ENCODE measurements at regions not wholly inside any gene's neighbourhood (a gene's known extent, or its start where the extent isn't known, plus 50 kb on each side); places are given as distances from the start of the nearest gene placed in this dataset.

DNA sequence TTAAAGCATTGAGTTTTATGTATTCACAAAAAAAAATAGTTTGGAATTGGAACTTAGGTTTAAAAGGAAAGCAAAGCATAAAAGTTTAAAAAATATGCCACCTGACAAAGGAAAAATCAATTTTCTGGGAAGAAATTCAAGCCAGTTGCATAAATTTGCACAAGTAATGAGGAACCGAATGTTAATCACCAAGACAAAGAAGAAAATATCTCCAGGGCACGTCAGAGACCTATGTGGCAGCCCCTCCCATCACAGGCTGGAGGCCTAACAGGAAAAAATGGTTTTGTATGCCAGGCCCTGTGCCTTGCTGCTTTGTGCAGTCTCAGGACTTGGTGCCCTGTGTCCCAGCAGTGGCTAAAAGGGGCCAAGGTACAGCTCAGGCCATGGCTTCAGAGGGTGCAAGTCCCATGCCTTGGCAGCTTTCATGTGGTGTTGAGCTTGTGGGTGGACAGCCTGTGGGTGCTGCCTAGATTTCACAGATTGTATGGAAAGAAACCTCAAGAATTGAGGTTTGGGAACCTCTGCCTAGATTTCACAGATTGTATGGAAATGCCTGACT, 767.2 kb upstream of the SLC10A2 start:
- Histone ChIP-seq H3K27me3 (ENCODE audit: control insufficient read depth, low read length) (no peaks in the 10 kb centered on the region), H3K4me2 (ENCODE audit: low read length) (no peak overlapping the region), H3K4me1 (ENCODE audit: control insufficient read depth, low read length) (no peaks in the 10 kb centered on the region), H3K9me3 (ENCODE audit: control insufficient read depth, insufficient read depth, low read length) (no peaks in the 10 kb centered on the region), H3K4me3 (ENCODE audit: low read length) (no peak overlapping the region), H3F3A (ENCODE audit: control insufficient read depth, insufficient read depth) (no peaks in the 10 kb centered on the region), H3K36me3 (ENCODE audit: control insufficient read depth, low read length) (no peaks in the 10 kb centered on the region), H3K27ac (ENCODE audit: low read depth, low read length) (no peak overlapping the region), H4K20me1 (ENCODE audit: control insufficient read depth, insufficient read depth, low read depth, low read length) (no peaks in the 10 kb centered on the region), H3K79me2 (ENCODE audit: control insufficient read depth, low read length) (no peaks in the 10 kb centered on the region), H3K9me2 (replicated peaks; ENCODE audit: control insufficient read depth, low read length) (no peaks in the 10 kb centered on the region)
- TF ChIP-seq, protein P1, sequence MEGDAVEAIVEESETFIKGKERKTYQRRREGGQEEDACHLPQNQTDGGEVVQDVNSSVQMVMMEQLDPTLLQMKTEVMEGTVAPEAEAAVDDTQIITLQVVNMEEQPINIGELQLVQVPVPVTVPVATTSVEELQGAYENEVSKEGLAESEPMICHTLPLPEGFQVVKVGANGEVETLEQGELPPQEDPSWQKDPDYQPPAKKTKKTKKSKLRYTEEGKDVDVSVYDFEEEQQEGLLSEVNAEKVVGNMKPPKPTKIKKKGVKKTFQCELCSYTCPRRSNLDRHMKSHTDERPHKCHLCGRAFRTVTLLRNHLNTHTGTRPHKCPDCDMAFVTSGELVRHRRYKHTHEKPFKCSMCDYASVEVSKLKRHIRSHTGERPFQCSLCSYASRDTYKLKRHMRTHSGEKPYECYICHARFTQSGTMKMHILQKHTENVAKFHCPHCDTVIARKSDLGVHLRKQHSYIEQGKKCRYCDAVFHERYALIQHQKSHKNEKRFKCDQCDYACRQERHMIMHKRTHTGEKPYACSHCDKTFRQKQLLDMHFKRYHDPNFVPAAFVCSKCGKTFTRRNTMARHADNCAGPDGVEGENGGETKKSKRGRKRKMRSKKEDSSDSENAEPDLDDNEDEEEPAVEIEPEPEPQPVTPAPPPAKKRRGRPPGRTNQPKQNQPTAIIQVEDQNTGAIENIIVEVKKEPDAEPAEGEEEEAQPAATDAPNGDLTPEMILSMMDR (IDR thresholded peaks at IDR 0.05; ENCODE audit: low read depth, low read length, poor library complexity, severe bottlenecking): no peak
- TF ChIP-seq EZH2phosphoT487 (IDR thresholded peaks at IDR 0.05; ENCODE audit: borderline replicate concordance, low read length): no peak

DNA sequence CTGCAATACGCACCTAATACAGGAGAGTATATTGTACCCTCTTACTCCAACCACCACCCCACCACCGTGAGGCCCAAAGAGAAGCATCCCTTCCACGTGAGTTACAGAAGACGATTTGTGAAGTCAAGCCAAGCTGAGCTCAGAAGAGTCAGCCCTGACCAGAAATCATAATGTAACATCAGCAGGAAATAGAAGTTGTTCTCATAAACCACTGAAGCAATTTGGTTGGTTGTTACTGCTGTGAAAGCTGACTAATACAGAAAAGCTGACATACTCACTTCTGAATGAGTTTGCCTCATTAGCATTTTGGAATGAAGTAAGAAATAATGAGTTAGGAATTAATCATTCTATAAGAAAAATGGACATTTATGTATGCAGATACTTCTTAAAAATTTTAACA, 749.4 kb upstream of the SLC10A2 start:
- Histone ChIP-seq H3K27ac (ENCODE audit: low read depth, low read length) (no peak overlapping the region), H3K4me1 (ENCODE audit: control insufficient read depth, low read length) (no peaks in the 10 kb centered on the region), H3K36me3 (ENCODE audit: control insufficient read depth, low read length) (no peaks in the 10 kb centered on the region), H3K4me2 (ENCODE audit: low read length) (no peak overlapping the region), H3K27me3 (ENCODE audit: control insufficient read depth, low read length) (no peaks in the 10 kb centered on the region), H3K9me2 (replicated peaks; ENCODE audit: control insufficient read depth, low read length) (no peaks in the 10 kb centered on the region), H4K20me1 (ENCODE audit: control insufficient read depth, insufficient read depth, low read depth, low read length) (no peaks in the 10 kb centered on the region), H3K4me3 (ENCODE audit: low read length) (no peak overlapping the region), H3F3A (ENCODE audit: control insufficient read depth, insufficient read depth) (no peaks in the 10 kb centered on the region), H3K9me3 (ENCODE audit: control insufficient read depth, insufficient read depth, low read length) (no peaks in the 10 kb centered on the region), H3K79me2 (ENCODE audit: control insufficient read depth, low read length) (no peaks in the 10 kb centered on the region)
- no peak for TF ChIP-seq EZH2phosphoT487 (IDR thresholded peaks at IDR 0.05; ENCODE audit: borderline replicate concordance, low read length)
- TF ChIP-seq, protein P1 (IDR thresholded peaks at IDR 0.05; ENCODE audit: low read depth, low read length, poor library complexity, severe bottlenecking): no peak

DNA sequence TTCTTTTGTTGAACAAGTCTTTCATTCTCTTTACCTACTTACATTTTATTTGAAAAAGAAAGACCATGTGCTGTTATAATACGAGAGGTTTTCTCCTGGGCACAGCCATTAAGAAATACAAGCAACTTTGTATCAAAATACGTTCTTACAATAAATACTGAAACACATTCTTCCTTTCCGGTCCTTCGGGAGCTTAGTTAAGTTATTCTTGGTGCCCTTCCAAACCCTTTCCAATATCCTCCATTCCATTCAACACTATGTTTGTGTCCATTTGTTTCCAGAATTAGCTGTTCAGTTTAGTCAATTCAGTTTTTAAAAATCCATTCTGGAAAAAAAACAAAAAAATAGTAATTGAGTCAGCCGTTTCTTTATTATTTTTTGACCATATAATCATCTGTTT, 746.8 kb upstream of the SLC10A2 start:
- Histone ChIP-seq H3K4me1 (ENCODE audit: control insufficient read depth, low read length) (no peaks in the 10 kb centered on the region), H3K27ac (ENCODE audit: low read depth, low read length) (no peak overlapping the region), H3K4me2 (ENCODE audit: low read length) (no peak overlapping the region)

More for the DNA sequence above, 746.8 kb upstream of the SLC10A2 start:
- no peaks in the 10 kb centered on the region for H3K9me2 ChIP-seq (replicated peaks; ENCODE audit: control insufficient read depth, low read length)
- H3K36me3 ChIP-seq (ENCODE audit: control insufficient read depth, low read length): no peaks in the 10 kb centered on the region
- TF ChIP-seq, protein P1 (IDR thresholded peaks at IDR 0.05; ENCODE audit: low read depth, low read length, poor library complexity, severe bottlenecking): no peak
- TF ChIP-seq EZH2phosphoT487 (IDR thresholded peaks at IDR 0.05; ENCODE audit: borderline replicate concordance, low read length): no peak
- H4K20me1 ChIP-seq (ENCODE audit: control insufficient read depth, insufficient read depth, low read depth, low read length): no peaks in the 10 kb centered on the region
- no peaks in the 10 kb centered on the region for H3F3A ChIP-seq (ENCODE audit: control insufficient read depth, insufficient read depth)
- no peaks in the 10 kb centered on the region for H3K27me3 ChIP-seq (ENCODE audit: control insufficient read depth, low read length)
- no peak overlapping the region for H3K4me3 ChIP-seq (ENCODE audit: low read length)
- no peaks in the 10 kb centered on the region for H3K79me2 ChIP-seq (ENCODE audit: control insufficient read depth, low read length)
- H3K9me3 ChIP-seq (ENCODE audit: control insufficient read depth, insufficient read depth, low read length): no peaks in the 10 kb centered on the region
